SH-SY5Y (cell line): ENCODE measurements at regions not wholly inside any gene's neighbourhood (a gene's known extent, or its start where the extent isn't known, plus 50 kb on each side); places are given as distances from the start of the nearest gene placed in this dataset.

ENCODE experiments used
- GATA2 ChIP-seq: IDR thresholded peaks from 2 replicates; pipeline ENCODE4 v1.6.1; 2011; ENCODE audit warnings: mild to moderate bottlenecking, low read depth, low read length
- GATA3 ChIP-seq: IDR thresholded peaks from 2 replicates; pipeline ENCODE4 v1.6.1; 2011; ENCODE audit warnings: low read depth, mild to moderate bottlenecking, low read length, moderate library complexity

- TF ChIP-seq GATA2 (no peak), GATA3 (no peak)
These were observed 83.5 kb upstream of the IKZF1 start for GRCh38 chr7:50221028-50221427.
